Pancreas (tissue), 10 donors: ENCODE measurements at regions not wholly inside any gene's neighbourhood (a gene's known extent, or its start where the extent isn't known, plus 50 kb on each side); places are given as distances from the start of the nearest gene placed in this dataset.
"Not testable (repeated sequence)": the region's sequence is repeated elsewhere in the genome, so short reads cannot be mapped to it uniquely, and the experiment has no call there.

ENCODE experiments used
- ATAC-seq, 4 donors: fragments of 200-7000 bp; cut with Tn5 transposase; one replicate each; pipeline versions ENCODE4 v1.8.0 to v1.9.1; 2020; ENCODE audit warnings: mild to moderate bottlenecking in 4 of 4, moderate library complexity in 4 of 4
- DNase-seq, 6 donors: peaks; one replicate each; pipeline ENCODE4 v3.0.0-alpha.2; 2020
- FAIRE-seq: peaks from 2 replicates; lab custom pipeline; 2012; peaks lifted over from hg19 to GRCh38; lab: Jason Lieb, UNC
- H3K27ac ChIP-seq, 4 donors: fragments of 200-600 bp; sonication (generic); 1 replicate in 3 of 4; 2 replicates in 1 of 4; pipeline versions ENCODE4 v1.5.0 to v1.8.0; 2020
- H3K27me3 ChIP-seq, 4 donors: fragments of 200-600 bp; one replicate each; pipeline ENCODE4 v1.8.0; 2021
- H3K36me3 ChIP-seq, 3 donors: fragments of 200-600 bp; sonication (generic) in 1 of 3; one replicate each; pipeline versions ENCODE4 v1.5.0 to v1.8.0; 2020 to 2021
- H3K4me1 ChIP-seq, 3 donors: fragments of 200-600 bp; one replicate each; pipeline ENCODE4 v1.8.0; 2021
- H3K4me3 ChIP-seq, 4 donors: fragments of 200-600 bp; sonication (generic) in 2 of 4; one replicate each; pipeline versions ENCODE4 v1.5.0 to v1.8.0; 2020 to 2021
- H3K9me3 ChIP-seq, 4 donors: fragments of 200-600 bp; one replicate each; pipeline ENCODE4 v1.8.0; 2021
- WGBS, 2 donors: extraction: QIAGEN DNeasy Blood & Tissue Kit; methylation state at CpG; one replicate each; pipeline ENCODE4 v1.1.7; 2013; 5-methylcytosine and 5-hydroxymethylcytosine counted together
- intact Hi-C, 3 donors: fragments of 100-400 bp; cut with DNase I; formaldehyde crosslinking; loops; one replicate each; pipeline versions ENCODE4 v1.11.1 to v1.14.2; 2022
- TF ChIP-seq, protein P1 (sequence below), 4 donors: fragments of 200-600 bp; sonication (generic) in 3 of 4; IDR thresholded peaks; one replicate each; pipeline versions ENCODE4 v1.5.0 to v1.8.0; 2021; ENCODE audit warnings: antibody characterized with exemption in 4 of 4
- donor health status: healthy with polysubstance abuse.
- donor health status: DM: no; HTN: no; CAD: no; lungs with moderate emphysema.
- donor health status: DM: no; HTN: no; CAD: no.
- donor health status: control.
- donor health status: control.
- donor health status: Bipolar disorder and iron deficiency.
- donor health status: DM: yes; HTN: yes; CAD: no.
- donor health status: DM: no; HTN: no; CAD: no.
- donor health status: DM: no; HTN: no; CAD: no.
- donor health status: DM: yes; HTN: yes; CAD: no.

DNA sequence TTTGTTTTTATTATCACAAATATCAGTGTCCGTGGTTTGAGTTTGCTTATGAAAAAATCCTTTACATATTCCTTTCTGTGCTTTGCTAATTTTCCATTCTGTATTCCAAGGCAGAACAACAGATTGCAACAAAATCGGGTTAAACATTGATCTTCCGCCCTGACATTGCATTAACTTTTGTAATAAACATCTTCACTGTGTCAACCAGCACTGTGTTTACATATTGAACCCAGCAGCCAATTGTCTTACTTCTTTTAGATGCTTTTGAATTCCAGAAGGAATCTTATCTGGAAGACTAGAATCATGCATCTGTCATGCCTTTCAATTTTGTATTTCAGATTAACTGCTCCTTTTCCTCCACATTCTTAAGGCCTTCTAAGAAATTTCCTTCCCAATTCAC, 147.8 kb upstream of the CXXC4 start:
- H3K4me1 ChIP-seq = no peaks in the 10 kb centered on the region
- 20 to 29% methylated on average over 3 of the region's 3 CpGs for WGBS, 2 donors
- TF ChIP-seq, protein P1, sequence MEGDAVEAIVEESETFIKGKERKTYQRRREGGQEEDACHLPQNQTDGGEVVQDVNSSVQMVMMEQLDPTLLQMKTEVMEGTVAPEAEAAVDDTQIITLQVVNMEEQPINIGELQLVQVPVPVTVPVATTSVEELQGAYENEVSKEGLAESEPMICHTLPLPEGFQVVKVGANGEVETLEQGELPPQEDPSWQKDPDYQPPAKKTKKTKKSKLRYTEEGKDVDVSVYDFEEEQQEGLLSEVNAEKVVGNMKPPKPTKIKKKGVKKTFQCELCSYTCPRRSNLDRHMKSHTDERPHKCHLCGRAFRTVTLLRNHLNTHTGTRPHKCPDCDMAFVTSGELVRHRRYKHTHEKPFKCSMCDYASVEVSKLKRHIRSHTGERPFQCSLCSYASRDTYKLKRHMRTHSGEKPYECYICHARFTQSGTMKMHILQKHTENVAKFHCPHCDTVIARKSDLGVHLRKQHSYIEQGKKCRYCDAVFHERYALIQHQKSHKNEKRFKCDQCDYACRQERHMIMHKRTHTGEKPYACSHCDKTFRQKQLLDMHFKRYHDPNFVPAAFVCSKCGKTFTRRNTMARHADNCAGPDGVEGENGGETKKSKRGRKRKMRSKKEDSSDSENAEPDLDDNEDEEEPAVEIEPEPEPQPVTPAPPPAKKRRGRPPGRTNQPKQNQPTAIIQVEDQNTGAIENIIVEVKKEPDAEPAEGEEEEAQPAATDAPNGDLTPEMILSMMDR (IDR thresholded peaks at IDR 0.05) = no peak
- H3K4me3 ChIP-seq = no peak overlapping the region
- H3K27ac ChIP-seq = no peak overlapping the region
- FAIRE-seq = no peak
- H3K9me3 ChIP-seq = no peaks in the 10 kb centered on the region
- DNase-seq = no peak
- intact Hi-C loops = no loop called here
- ATAC-seq = no peak
- no peaks in the 10 kb centered on the region for H3K27me3 ChIP-seq
- H3K36me3 ChIP-seq = no peaks in the 10 kb centered on the region

DNA sequence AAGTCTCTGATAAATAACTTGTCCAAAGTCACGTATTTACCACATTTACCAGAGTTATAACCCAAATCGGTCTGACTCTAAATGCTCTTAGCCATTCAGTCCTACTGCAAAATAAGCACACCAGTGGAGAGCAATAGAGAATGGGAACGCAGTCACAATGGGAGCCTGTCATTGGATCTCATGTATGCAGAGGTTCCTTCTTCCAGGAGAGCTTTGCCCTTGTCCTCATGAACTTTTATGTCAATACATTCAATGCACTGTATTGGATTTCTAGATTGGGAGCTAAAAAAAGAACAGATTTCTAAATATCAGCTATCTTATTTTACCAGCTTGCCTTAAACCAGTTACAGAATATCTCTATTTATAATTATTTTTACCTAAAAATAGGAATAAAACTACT, 149.1 kb upstream of the CXXC4 start:
- Histone ChIP-seq H3K27me3 (no peaks in the 10 kb centered on the region), H3K27ac (no peak overlapping the region), H3K36me3 (no peaks in the 10 kb centered on the region), H3K4me1 (no peaks in the 10 kb centered on the region), H3K9me3 (no peaks in the 10 kb centered on the region), H3K4me3 (no peak overlapping the region)
- intact Hi-C loops = no loop called here
- DNase-seq (no peak), FAIRE-seq (no peak), ATAC-seq (no peak)
- TF ChIP-seq, protein P1 (IDR thresholded peaks at IDR 0.05) = no peak
- 76 to 82% methylated on average over 3 of the region's 3 CpGs for whole genome bisulfite sequencing, 2 donors

DNA sequence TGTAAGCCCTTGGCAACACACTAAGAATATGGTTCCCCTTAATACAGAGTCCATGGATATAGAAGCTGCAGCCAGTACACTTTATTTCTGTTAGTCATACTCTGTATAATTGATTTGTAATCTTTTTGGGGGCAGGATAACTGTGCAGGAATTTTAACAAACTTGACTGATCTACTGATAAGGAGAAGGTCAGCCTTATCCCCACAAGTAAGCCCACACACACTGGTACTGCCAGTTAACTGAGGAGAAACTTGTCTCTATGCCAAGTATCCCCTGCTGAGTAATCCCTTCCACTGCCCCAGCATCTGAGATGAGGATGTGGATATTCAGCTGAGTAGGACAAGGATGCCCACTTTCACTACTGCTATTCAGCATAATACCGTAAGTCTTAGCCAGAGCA, 154.9 kb upstream of the CXXC4 start:
- ATAC-seq (no peak), FAIRE-seq (no peak), DNase-seq (no peak)
- H3K36me3 ChIP-seq = no peaks in the 10 kb centered on the region
- intact Hi-C loops = no loop called here
- no peaks in the 10 kb centered on the region for H3K27me3 ChIP-seq
- TF ChIP-seq, protein P1 (IDR thresholded peaks at IDR 0.05) = no peak
- no peaks in the 10 kb centered on the region for H3K9me3 ChIP-seq
- no peak overlapping the region for H3K4me3 ChIP-seq
- no peak overlapping the region for H3K27ac ChIP-seq
- H3K4me1 ChIP-seq = no peaks in the 10 kb centered on the region
- WGBS, 2 donors = 91 to 97% methylated on average over 1 of the region's 1 CpG

DNA sequence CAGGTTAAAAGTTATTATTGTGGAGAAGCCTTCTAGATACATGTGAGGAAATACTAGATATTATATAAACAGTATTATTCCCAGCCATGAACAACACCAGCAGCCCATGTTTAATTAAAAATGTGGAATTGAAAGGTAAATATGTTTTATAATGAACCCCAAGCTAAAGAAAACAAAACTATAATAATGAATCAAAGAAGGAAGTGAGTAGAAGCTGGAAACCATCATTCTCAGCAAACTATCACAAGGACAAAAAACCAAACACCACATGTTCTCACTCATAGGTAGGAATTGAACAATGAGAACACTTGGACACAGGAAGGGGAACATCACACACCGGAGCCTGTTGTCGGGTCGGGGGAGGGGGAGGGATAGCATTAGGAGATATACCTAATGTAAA, 167.6 kb upstream of the CXXC4 start:
- H3K4me1 ChIP-seq, H3K36me3 ChIP-seq, H3K9me3 ChIP-seq, H3K4me3 ChIP-seq, FAIRE-seq, ATAC-seq, intact Hi-C loops, H3K27ac ChIP-seq, DNase-seq, H3K27me3 ChIP-seq: not testable (repeated sequence)
- WGBS, 2 donors = 69 to 90% methylated on average over 3 of the region's 3 CpGs

DNA sequence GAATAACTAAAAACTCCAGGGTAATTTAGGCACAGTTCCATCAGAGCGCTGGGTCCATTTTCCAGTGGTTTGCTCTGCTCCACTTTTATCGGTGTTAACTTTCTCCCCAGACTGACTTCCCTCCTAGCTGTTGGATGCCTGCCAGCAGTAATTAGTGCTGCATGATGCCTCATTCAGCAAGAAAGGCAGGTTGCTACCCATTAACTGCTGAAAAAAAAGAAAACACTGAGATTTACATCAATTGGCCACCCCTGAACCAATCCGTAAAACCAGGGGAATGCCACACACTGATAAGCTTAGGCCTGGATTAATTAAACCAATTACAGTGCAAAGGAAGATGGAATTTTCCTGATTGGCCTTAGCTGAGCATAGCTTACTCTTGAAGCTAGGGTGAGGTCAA, 182.4 kb upstream of the CXXC4 start:
- H3K9me3 ChIP-seq = no peaks in the 10 kb centered on the region
- TF ChIP-seq, protein P1 (IDR thresholded peaks at IDR 0.05) = no peak
- peak in 2 of 4 donors; percentile 51 to 64 for ATAC-seq
- no peak overlapping the region for H3K27ac ChIP-seq
- FAIRE-seq = no peak
- intact Hi-C loops = no loop called here
- H3K27me3 ChIP-seq = no peaks in the 10 kb centered on the region
- H3K4me1 ChIP-seq = no peaks in the 10 kb centered on the region
- DNase-seq = peak in 2 of 6 donors; percentile 14 to 15
- 44 to 49% methylated on average over 3 of the region's 3 CpGs for WGBS, 2 donors
- no peaks in the 10 kb centered on the region for H3K36me3 ChIP-seq
- H3K4me3 ChIP-seq = no peak overlapping the region
